Body of pancreas (tissue), 4 donors: ENCODE measurements at regions not wholly inside any gene's neighbourhood (a gene's known extent, or its start where the extent isn't known, plus 50 kb on each side); places are given as distances from the start of the nearest gene placed in this dataset.
"Not testable (repeated sequence)": the region's sequence is repeated elsewhere in the genome, so short reads cannot be mapped to it uniquely, and the experiment has no call there.

Experiments used
- ATAC-seq: fragments of 150-250 bp; one replicate; pipeline ENCODE4 v1.9.1; 2016
- DNase-seq, 4 donors: peaks; one replicate each; pipeline ENCODE4 v3.0.0-alpha.2; 2019
- H3K27ac ChIP-seq, 4 donors: fragments of 200-600 bp; sonication (generic); 1 replicate in 3 of 4; 2 replicates in 1 of 4; pipeline versions ENCODE4 v1.5.1 to v1.6.1; 2016 to 2019; ENCODE audit warnings: mild to moderate bottlenecking in 1 of 4, mixed read lengths in 1 of 4, moderate library complexity in 1 of 4
- H3K27me3 ChIP-seq, 2 donors: fragments of 200-600 bp; sonication (generic); one replicate each; pipeline ENCODE4 v1.6.0; 2016; ENCODE audit warnings: mild to moderate bottlenecking in 1 of 2
- H3K36me3 ChIP-seq, 2 donors: fragments of 200-600 bp; sonication (generic); replicated peaks in 1 of 2; 2 replicates each; pipeline ENCODE4 v1.5.1; 2016; ENCODE audit warnings: low read depth in 2 of 2; ENCODE audit not compliant: insufficient read depth in 1 of 2
- H3K4me1 ChIP-seq: fragments of 200-600 bp; sonication (generic); one replicate; pipeline ENCODE4 v1.6.0; 2016
- H3K4me3 ChIP-seq, 2 donors: fragments of 200-600 bp; sonication (generic); 1 replicate in 1 of 2; 2 replicates in 1 of 2; pipeline ENCODE4 v1.5.1; 2016 to 2019
- H3K9me3 ChIP-seq, 3 donors: fragments of 200-600 bp; sonication (generic); 1 replicate in 2 of 3; 2 replicates in 1 of 3; pipeline ENCODE4 v1.5.1; 2016
- POLR2A ChIP-seq, 3 donors: fragments of 450-650 bp; IDR thresholded peaks; one replicate each; pipeline ENCODE4 v1.6.1; 2016; ENCODE audit warnings: antibody characterized with exemption in 3 of 3, mild to moderate bottlenecking in 2 of 3
- WGBS, 2 donors: methylation state at CpG; one replicate each; pipeline ENCODE4 v1.1.5; 2017; 5-methylcytosine and 5-hydroxymethylcytosine counted together
- intact Hi-C: fragments of 100-400 bp; cut with DNase I; formaldehyde crosslinking; loops from one replicate; pipeline ENCODE4 v1.15.1; 2023
- TF ChIP-seq, protein P1 (sequence below), 7 experiments: fragments of 450-650 bp in 4 of 7; fragments of 200-600 bp in 3 of 7; sonication (generic) in 3 of 7; IDR thresholded peaks; one replicate each; pipeline ENCODE4 v1.5.1; 2016 to 2019; ENCODE audit warnings: antibody characterized with exemption in 7 of 7

DNA sequence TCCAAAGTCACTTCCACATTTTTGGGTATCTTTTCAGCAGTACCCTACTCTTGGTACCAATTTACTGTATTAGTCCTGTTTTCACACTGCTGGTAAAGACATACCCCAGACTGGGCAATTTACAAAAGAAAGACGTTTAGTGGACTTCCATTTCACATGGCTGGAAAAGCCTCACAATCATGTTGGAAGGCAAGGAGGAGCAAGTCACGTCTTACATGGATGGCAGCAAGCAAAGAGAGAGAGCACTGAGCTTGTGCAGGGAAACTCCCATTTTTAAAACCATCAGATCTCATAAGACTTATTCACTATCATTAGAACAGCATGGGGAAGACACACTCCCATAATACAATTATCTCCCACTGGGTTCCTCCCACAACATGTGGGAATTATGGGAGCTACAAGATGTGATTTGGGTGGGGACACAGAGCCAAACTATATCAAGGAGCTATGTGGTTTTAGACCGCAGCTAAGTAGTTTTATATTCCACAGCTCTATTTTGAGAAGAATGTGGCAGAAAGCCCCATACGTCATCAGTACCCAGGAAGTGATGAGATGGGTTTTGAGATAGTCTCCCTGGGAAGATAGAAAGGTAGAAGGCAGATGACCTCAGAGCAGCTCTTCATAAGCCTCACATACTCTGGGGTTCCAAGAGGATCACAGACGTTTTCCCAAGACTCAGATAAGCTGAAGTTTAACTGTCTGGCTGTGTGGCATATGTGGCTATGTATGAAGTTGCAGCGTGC is 96.3 kb downstream of the APIP start:
- DNase-seq: no peak
- H3K36me3 ChIP-seq: no peaks in the 10 kb centered on the region
- TF ChIP-seq, protein P1, sequence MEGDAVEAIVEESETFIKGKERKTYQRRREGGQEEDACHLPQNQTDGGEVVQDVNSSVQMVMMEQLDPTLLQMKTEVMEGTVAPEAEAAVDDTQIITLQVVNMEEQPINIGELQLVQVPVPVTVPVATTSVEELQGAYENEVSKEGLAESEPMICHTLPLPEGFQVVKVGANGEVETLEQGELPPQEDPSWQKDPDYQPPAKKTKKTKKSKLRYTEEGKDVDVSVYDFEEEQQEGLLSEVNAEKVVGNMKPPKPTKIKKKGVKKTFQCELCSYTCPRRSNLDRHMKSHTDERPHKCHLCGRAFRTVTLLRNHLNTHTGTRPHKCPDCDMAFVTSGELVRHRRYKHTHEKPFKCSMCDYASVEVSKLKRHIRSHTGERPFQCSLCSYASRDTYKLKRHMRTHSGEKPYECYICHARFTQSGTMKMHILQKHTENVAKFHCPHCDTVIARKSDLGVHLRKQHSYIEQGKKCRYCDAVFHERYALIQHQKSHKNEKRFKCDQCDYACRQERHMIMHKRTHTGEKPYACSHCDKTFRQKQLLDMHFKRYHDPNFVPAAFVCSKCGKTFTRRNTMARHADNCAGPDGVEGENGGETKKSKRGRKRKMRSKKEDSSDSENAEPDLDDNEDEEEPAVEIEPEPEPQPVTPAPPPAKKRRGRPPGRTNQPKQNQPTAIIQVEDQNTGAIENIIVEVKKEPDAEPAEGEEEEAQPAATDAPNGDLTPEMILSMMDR (IDR thresholded peaks at IDR 0.05): no peak
- no peak for TF ChIP-seq POLR2A (IDR thresholded peaks at IDR 0.05)
- WGBS, 2 donors: 68 to 76% methylated on average over 6 of the region's 6 CpGs
- H3K27ac ChIP-seq: no peak overlapping the region
- H3K27me3 ChIP-seq: no peaks in the 10 kb centered on the region
- intact Hi-C loops: no loop called here
- no peak for ATAC-seq
- H3K9me3 ChIP-seq: no peaks in the 10 kb centered on the region
- H3K4me3 ChIP-seq: no peak overlapping the region
- peaks cover 19% of the 10 kb centered on the region for H3K4me1 ChIP-seq

DNA sequence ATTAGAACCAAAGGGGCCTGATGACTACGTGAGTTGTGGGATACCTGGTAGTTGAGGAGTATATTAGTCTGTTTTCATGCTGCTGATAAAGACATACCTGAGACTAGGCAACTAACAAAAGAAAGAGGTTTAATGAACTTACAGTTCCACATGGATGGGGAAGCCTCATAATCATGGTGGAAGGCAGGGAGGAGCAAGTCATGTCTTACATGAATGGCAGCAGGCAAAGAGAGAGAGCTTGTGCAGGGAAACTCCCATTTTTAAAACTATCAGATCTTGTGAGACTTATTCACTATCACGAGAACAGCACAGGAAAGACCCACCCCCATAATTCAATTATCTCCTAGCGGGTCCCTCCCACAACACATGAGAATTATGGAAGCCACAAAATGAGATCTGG is 98.4 kb downstream of the APIP start:
- H3K9me3 ChIP-seq, DNase-seq, H3K36me3 ChIP-seq, H3K4me3 ChIP-seq, H3K4me1 ChIP-seq, H3K27me3 ChIP-seq, ATAC-seq, intact Hi-C loops, H3K27ac ChIP-seq: not testable (repeated sequence)
- WGBS, 2 donors: 85 to 86% methylated on average over 3 of the region's 3 CpGs

DNA sequence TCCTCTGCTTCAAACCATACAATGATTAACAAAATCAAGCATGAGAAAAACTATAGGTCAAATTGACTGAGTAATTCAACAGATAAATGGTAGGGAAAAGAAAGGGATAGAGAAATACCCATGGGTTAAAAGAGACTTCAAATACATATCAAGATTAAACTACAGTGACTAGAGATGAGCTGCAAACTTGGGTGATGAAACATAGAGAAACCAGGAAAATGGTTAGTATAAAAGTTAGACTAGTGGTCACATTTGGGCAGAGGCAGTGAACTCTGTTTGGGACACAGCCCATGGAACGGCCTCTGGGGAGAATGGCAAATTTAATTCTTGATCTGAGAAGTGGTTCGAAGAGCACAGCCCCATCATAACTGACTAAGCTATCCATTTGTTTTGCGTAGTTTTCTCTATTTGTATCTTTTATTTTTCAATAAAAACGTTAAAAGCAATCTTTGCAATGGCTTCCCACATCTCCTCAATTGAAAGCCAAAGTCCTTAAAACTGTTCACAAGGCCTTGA is 99.4 kb downstream of the APIP start:
- H3K4me3 ChIP-seq: no peak overlapping the region
- intact Hi-C loops: no loop called here
- WGBS, 2 donors: 80 to 81% methylated on average over 4 of the region's 4 CpGs
- no peaks in the 10 kb centered on the region for H3K4me1 ChIP-seq
- TF ChIP-seq, protein P1 (IDR thresholded peaks at IDR 0.05): no peak
- TF ChIP-seq POLR2A (IDR thresholded peaks at IDR 0.05): no peak
- H3K36me3 ChIP-seq: no peaks in the 10 kb centered on the region
- no peak for ATAC-seq
- H3K27ac ChIP-seq: no peak overlapping the region
- no peak for DNase-seq
- no peaks in the 10 kb centered on the region for H3K27me3 ChIP-seq
- H3K9me3 ChIP-seq: no peaks in the 10 kb centered on the region

DNA sequence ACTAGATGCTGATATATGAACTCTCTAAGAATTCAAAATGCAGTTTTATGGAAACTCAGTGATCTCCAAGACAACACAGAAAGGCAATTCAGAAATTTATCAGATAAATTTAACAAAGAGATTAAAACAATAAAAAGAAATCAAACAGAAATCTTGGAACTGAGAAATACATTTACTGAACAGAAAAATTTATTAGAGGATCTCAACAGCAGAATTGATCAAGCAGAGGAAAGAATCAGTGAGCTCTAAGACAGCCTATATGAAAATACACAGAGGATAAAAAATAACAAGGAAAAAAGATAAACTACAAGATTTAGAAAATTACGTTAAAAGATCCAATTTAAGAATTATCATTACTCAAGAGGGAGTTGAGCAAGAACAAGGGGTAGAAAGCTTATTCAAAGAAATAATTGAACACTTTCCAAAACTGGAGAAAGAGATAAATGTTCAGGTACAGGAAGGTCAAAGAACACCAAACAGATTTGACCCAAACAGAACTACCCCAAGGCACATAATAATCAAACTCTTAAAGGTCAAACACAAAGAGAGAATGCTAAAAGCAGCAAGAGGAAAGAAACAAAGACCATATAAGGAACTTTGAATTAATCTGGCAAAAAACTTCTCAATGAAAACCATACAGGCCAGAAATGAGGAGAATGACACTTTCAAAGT is 103.1 kb downstream of the APIP start:
- H3K9me3 ChIP-seq: no peaks in the 10 kb centered on the region
- 84 to 89% methylated on average over 1 of the region's 1 CpG for WGBS, 2 donors
- TF ChIP-seq, protein P1 (IDR thresholded peaks at IDR 0.05): no peak
- TF ChIP-seq POLR2A (IDR thresholded peaks at IDR 0.05): no peak
- DNase-seq: no peak
- H3K27me3 ChIP-seq: no peaks in the 10 kb centered on the region
- H3K27ac ChIP-seq: no peak overlapping the region
- H3K4me3 ChIP-seq: no peak overlapping the region
- H3K4me1 ChIP-seq: no peaks in the 10 kb centered on the region
- intact Hi-C loops: no loop called here
- no peak for ATAC-seq
- no peaks in the 10 kb centered on the region for H3K36me3 ChIP-seq

DNA sequence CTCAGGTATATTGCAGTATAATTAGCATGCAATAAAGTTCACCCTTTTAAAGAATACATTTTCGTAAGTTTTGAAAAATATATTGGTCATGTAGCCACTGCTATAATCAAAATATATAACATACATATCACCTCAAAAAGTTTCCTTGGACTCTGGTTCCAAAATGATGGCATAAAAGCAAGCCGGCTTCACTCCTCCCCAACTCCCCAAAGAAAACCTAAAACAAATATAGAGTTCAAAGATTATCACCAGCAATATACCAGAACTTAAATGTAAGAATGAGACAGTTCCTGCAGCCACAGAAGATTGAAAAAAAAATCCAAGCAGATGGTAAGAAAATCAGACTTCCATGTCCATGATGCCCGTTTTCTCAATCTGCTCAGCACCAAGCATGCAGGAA is 104.3 kb downstream of the APIP start:
- Histone ChIP-seq H3K4me1 (no peaks in the 10 kb centered on the region), H3K36me3 (no peaks in the 10 kb centered on the region), H3K27me3 (no peaks in the 10 kb centered on the region), H3K9me3 (no peaks in the 10 kb centered on the region), H3K4me3 (no peak overlapping the region), H3K27ac (no peak overlapping the region)
- TF ChIP-seq POLR2A (IDR thresholded peaks at IDR 0.05): no peak
- TF ChIP-seq, protein P1 (IDR thresholded peaks at IDR 0.05): no peak
- WGBS, 2 donors: 71 to 83% methylated on average over 3 of the region's 3 CpGs
- DNase-seq (no peak), ATAC-seq (no peak)
- intact Hi-C loops: no loop called here
